Trophoblast cell (in vitro differentiated cells and primary cell): ENCODE measurements at regions not wholly inside any gene's neighbourhood (a gene's known extent, or its start where the extent isn't known, plus 50 kb on each side); places are given as distances from the start of the nearest gene placed in this dataset.
A peak's percentile ranks its signal among the peaks of the same experiment; 100 is the strongest.

Source experiments
- DNase-seq, 2 donors: peaks; one replicate each; pipeline ENCODE4 v3.0.0-alpha.2; 2016
- H2AFZ ChIP-seq: 2 replicates; pipeline ENCODE4 v1.6.1; 2013; ENCODE audit warnings: low read length, moderate library complexity, mild to moderate bottlenecking; ENCODE audit not compliant: insufficient read depth, poor library complexity
- H2AK5ac ChIP-seq: 2 replicates; pipeline ENCODE4 v1.6.1; 2013; ENCODE audit warnings: mild to moderate bottlenecking, low read length
- H2BK120ac ChIP-seq: 2 replicates; pipeline ENCODE4 v1.6.1; 2013; ENCODE audit warnings: low read length, mild to moderate bottlenecking, moderate library complexity; ENCODE audit not compliant: insufficient read depth, poor library complexity
- H2BK12ac ChIP-seq: 2 replicates; pipeline ENCODE4 v1.6.1; 2013; ENCODE audit warnings: mild to moderate bottlenecking, low read length, moderate library complexity
- H2BK5ac ChIP-seq: 2 replicates; pipeline ENCODE4 v1.6.1; 2013; ENCODE audit warnings: low read length, low read depth, moderate library complexity, mild to moderate bottlenecking; ENCODE audit not compliant: poor library complexity
- H3K14ac ChIP-seq: 2 replicates; pipeline ENCODE4 v1.6.1; 2013; ENCODE audit warnings: mild to moderate bottlenecking, low read length
- H3K18ac ChIP-seq: 2 replicates; pipeline ENCODE4 v1.6.1; 2013; ENCODE audit warnings: mild to moderate bottlenecking, low read length
- H3K23ac ChIP-seq: 2 replicates; pipeline ENCODE4 v1.6.1; 2013; ENCODE audit warnings: low read length
- H3K27ac ChIP-seq: 2 replicates; pipeline ENCODE4 v1.5.1; 2013; ENCODE audit warnings: low read depth, mild to moderate bottlenecking, inconsistent platforms, low read length, moderate library complexity
- H3K27me3 ChIP-seq: 2 replicates; pipeline ENCODE4 v1.6.1; 2013; ENCODE audit warnings: inconsistent platforms, mild to moderate bottlenecking, low read length, moderate library complexity; ENCODE audit not compliant: insufficient read depth
- H3K36me3 ChIP-seq, 2 experiments: 1 replicate in 1 of 2; 2 replicates in 1 of 2; pipeline ENCODE4 v1.6.1; 2013; ENCODE audit warnings: low read length in 2 of 2, mild to moderate bottlenecking in 2 of 2, moderate library complexity in 1 of 2; ENCODE audit not compliant: insufficient read depth in 2 of 2, control insufficient read depth in 1 of 2
- H3K4ac ChIP-seq: 2 replicates; pipeline ENCODE4 v1.6.1; 2013; ENCODE audit warnings: low read depth, mild to moderate bottlenecking, low read length, moderate library complexity
- H3K4me1 ChIP-seq, 2 experiments: 1 replicate in 1 of 2; 2 replicates in 1 of 2; pipeline ENCODE4 v1.6.1; 2013; ENCODE audit warnings: low read length in 2 of 2, mild to moderate bottlenecking in 2 of 2, moderate library complexity in 1 of 2; ENCODE audit not compliant: insufficient read depth in 2 of 2, control insufficient read depth in 1 of 2
- H3K4me2 ChIP-seq: 2 replicates; pipeline ENCODE4 v1.6.1; 2013; ENCODE audit warnings: inconsistent platforms, mild to moderate bottlenecking, low read length, moderate library complexity
- H3K4me3 ChIP-seq: 2 replicates; pipeline ENCODE4 v1.5.1; 2013; ENCODE audit warnings: mild to moderate bottlenecking, low read depth, low read length, inconsistent platforms
- H3K79me1 ChIP-seq: one replicate; pipeline ENCODE4 v1.6.1; 2013; ENCODE audit warnings: low read length
- H3K79me2 ChIP-seq: 2 replicates; pipeline ENCODE4 v1.6.1; 2013; ENCODE audit warnings: low read length, mild to moderate bottlenecking; ENCODE audit not compliant: control insufficient read depth, insufficient read depth, poor library complexity
- H3K9ac ChIP-seq: 2 replicates; pipeline ENCODE4 v1.6.1; 2013; ENCODE audit warnings: mild to moderate bottlenecking, low read length
- H3K9me3 ChIP-seq: 2 replicates; pipeline ENCODE4 v1.6.1; 2013; ENCODE audit warnings: low read depth, mild to moderate bottlenecking, control low read depth, inconsistent platforms, low read length; ENCODE audit not compliant: insufficient read depth
- H4K12ac ChIP-seq: 2 replicates; pipeline ENCODE4 v1.6.1; 2013; ENCODE audit warnings: low read depth, mild to moderate bottlenecking, low read length, moderate library complexity
- H4K8ac ChIP-seq: 2 replicates; pipeline ENCODE4 v1.6.1; 2013; ENCODE audit warnings: low read depth, mild to moderate bottlenecking, low read length, moderate library complexity
- H4K91ac ChIP-seq: one replicate; pipeline ENCODE4 v1.6.1; 2013; ENCODE audit warnings: low read depth, mild to moderate bottlenecking, low read length, moderate library complexity
- WGBS: extraction: QIAGEN DNeasy Blood & Tissue Kit; methylation state at CpG from one replicate; pipeline ENCODE4 v1.1.7; 2013; ENCODE audit warnings: missing lambda C conversion rate; ENCODE audit not compliant: insufficient read length, insufficient coverage; ENCODE audit errors: extremely low coverage; 5-methylcytosine and 5-hydroxymethylcytosine counted together

DNA sequence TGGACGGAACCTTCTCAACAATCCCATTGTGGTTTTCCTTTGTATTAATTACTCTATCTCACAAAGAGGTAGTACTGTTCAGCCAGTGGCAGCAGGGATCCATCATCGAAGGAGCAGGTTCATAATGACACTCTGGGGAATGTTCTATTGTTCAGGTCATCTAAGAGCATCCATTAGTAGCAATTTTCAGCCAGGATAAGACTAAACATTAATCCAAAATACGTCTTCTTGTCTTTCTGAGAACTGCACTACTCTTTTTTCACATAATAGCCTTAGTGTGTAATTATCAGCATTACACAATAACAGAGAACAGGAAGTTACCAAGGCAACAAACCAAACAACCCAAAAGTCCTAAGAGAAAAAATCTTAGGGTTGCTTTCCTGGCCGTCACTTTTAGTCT, 259.5 kb upstream of the VWC2 start:
- no peak overlapping the region for H3K4ac ChIP-seq
- no peak overlapping the region for H2BK5ac ChIP-seq
- no peak overlapping the region for H2BK12ac ChIP-seq
- H3K27me3 ChIP-seq: no peaks in the 10 kb centered on the region
- no peak overlapping the region for H2BK120ac ChIP-seq
- no peaks in the 10 kb centered on the region for H3K9me3 ChIP-seq
- H3K9ac ChIP-seq: no peak overlapping the region
- no peak overlapping the region for H3K27ac ChIP-seq
- peak in 1 of 2 donors; percentile 33 for DNase-seq
- H3K4me1 ChIP-seq: no peaks in the 10 kb centered on the region
- H3K79me2 ChIP-seq: no peaks in the 10 kb centered on the region
- no peak overlapping the region for H3K23ac ChIP-seq
- H3K79me1 ChIP-seq: no peaks in the 10 kb centered on the region
- no peak overlapping the region for H2AK5ac ChIP-seq
- no peaks in the 10 kb centered on the region for H3K36me3 ChIP-seq
- no CpG with 5 or more reads among the region's 4 CpGs for WGBS
- H4K8ac ChIP-seq: no peak overlapping the region
- H4K91ac ChIP-seq: no peak overlapping the region
- H3K14ac ChIP-seq: no peak overlapping the region
- H3K4me3 ChIP-seq: no peak overlapping the region
- no peak overlapping the region for H4K12ac ChIP-seq
- no peak overlapping the region for H2AFZ ChIP-seq
- H3K4me2 ChIP-seq: no peak overlapping the region
- H3K18ac ChIP-seq: no peak overlapping the region

DNA sequence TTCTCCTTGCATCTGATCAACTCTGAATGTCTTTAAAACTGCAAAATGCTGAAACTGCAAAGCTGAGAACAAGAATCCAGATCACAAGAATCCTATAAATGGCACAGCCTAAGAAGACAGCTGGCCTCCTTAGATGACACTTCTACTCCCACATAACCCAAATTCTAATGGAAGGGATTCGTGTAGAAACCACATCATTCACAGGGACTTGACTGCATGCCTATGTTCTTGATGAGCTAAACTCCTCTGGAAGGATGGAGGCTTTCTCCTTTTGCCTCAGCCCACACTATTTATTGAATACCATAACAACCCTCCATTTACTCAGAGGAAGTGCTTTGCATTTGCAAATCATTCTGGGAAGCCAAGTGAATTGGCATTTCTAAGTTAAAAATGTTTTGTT, 252.5 kb upstream of the VWC2 start:
- Histone ChIP-seq H4K8ac (no peak overlapping the region), H3K4ac (no peak overlapping the region), H3K14ac (no peak overlapping the region), H3K23ac (peak overlapping the region; percentile 40), H4K91ac (no peak overlapping the region), H4K12ac (no peak overlapping the region), H2BK5ac (no peak overlapping the region), H3K79me1 (no peaks in the 10 kb centered on the region), H2AFZ (no peak overlapping the region), H3K4me1 (peaks cover 0 to 3% of the 10 kb centered on the region in 2 experiments), H2BK120ac (no peak overlapping the region), H3K36me3 (no peaks in the 10 kb centered on the region), H2BK12ac (no peak overlapping the region), H3K4me2 (no peak overlapping the region), H3K27ac (no peak overlapping the region), H3K9ac (no peak overlapping the region), H3K79me2 (no peaks in the 10 kb centered on the region), H3K27me3 (no peaks in the 10 kb centered on the region), H3K9me3 (no peaks in the 10 kb centered on the region), H2AK5ac (no peak overlapping the region), H3K4me3 (no peak overlapping the region), H3K18ac (no peak overlapping the region)
- DNase-seq: no peak
- no CpG with 5 or more reads among the region's 1 CpG for WGBS

DNA sequence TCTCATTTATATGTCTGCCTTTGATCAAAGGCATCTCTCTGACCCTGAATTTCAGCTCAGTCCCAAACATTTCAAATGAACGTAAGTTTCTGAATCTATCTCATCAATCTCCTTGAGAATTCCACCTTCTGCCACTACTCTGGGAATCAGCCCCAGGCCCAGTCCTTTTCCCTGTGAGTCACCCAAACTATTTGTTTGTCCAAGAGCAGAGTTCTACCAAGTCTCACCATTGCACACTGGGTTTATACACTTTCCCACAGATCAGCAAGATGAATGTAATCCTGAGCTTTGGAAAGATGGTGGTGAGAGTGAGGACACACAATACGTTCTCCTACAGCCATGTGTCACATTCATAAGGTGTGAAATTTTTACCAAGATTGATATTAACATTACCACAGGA, 251.3 kb upstream of the VWC2 start:
- H3K4me3 ChIP-seq: no peak overlapping the region
- no peak overlapping the region for H2AFZ ChIP-seq
- no peak overlapping the region for H2BK12ac ChIP-seq
- H3K27me3 ChIP-seq: no peaks in the 10 kb centered on the region
- no peak overlapping the region for H3K4me2 ChIP-seq
- no peak overlapping the region for H4K8ac ChIP-seq
- H2BK5ac ChIP-seq: no peak overlapping the region
- H4K12ac ChIP-seq: no peak overlapping the region
- no peaks in the 10 kb centered on the region for H3K79me1 ChIP-seq
- peaks cover 0 to 3% of the 10 kb centered on the region in 2 experiments for H3K4me1 ChIP-seq
- no peak overlapping the region for H3K14ac ChIP-seq
- no peak overlapping the region for H3K18ac ChIP-seq
- H3K27ac ChIP-seq: no peak overlapping the region
- no peak overlapping the region for H4K91ac ChIP-seq
- H3K79me2 ChIP-seq: no peaks in the 10 kb centered on the region
- H3K9ac ChIP-seq: no peak overlapping the region
- no peaks in the 10 kb centered on the region for H3K36me3 ChIP-seq
- H3K4ac ChIP-seq: no peak overlapping the region
- DNase-seq: peak; percentile 67 to 73
- H3K9me3 ChIP-seq: no peaks in the 10 kb centered on the region
- H2AK5ac ChIP-seq: no peak overlapping the region
- no peak overlapping the region for H3K23ac ChIP-seq
- no peak overlapping the region for H2BK120ac ChIP-seq
- WGBS: no CpG with 5 or more reads among the region's 2 CpGs

DNA sequence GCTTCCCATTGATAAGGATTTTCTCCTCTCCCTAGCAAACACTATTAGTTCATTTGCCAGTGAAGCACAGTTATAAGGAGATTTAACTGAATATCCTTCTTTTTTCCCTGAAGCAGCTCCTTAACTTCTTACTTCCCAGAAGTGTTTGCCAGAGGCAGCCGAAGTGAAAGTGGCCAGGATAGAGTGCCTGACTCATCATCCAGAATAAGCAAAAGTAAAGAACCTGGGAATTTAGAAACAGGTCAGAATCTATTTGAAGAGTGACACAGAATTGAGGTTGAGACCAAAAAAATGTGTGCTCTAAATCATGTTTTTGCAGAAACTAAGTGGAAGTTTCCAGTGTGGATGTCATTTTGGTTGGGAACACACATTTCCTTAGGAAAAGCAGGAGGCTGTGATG, 249.6 kb upstream of the VWC2 start:
- Histone ChIP-seq H2BK5ac (no peak overlapping the region), H3K36me3 (no peaks in the 10 kb centered on the region)

More for the DNA sequence above, 249.6 kb upstream of the VWC2 start:
- Histone ChIP-seq H2AFZ (no peak overlapping the region), H3K9ac (no peak overlapping the region), H3K9me3 (no peaks in the 10 kb centered on the region), H3K79me2 (no peaks in the 10 kb centered on the region), H3K27ac (no peak overlapping the region), H3K18ac (no peak overlapping the region), H4K91ac (no peak overlapping the region), H3K14ac (no peak overlapping the region), H4K12ac (no peak overlapping the region), H3K4me3 (no peak overlapping the region), H3K27me3 (no peaks in the 10 kb centered on the region), H3K4me2 (no peak overlapping the region), H3K23ac (no peak overlapping the region), H3K4me1 (peaks cover 0 to 3% of the 10 kb centered on the region in 2 experiments), H2AK5ac (no peak overlapping the region), H3K79me1 (no peaks in the 10 kb centered on the region), H2BK120ac (no peak overlapping the region), H4K8ac (no peak overlapping the region), H3K4ac (no peak overlapping the region), H2BK12ac (no peak overlapping the region)
- no CpG with 5 or more reads among the region's 1 CpG for WGBS
- DNase-seq: no peak
